Stomach (tissue), 8 donors: ENCODE measurements at regions not wholly inside any gene's neighbourhood (a gene's known extent, or its start where the extent isn't known, plus 50 kb on each side); places are given as distances from the start of the nearest gene placed in this dataset.
A peak's percentile ranks its signal among the peaks of the same experiment; 100 is the strongest.

Experiments used
- DNase-seq, 2 donors: peaks; one replicate each; pipeline versions ENCODE4 v3.0.0 to v3.0.0-alpha.2; 2013 to 2019
- H3K27ac ChIP-seq, 5 donors: fragments of 200-600 bp in 4 of 5; sonication (generic) in 4 of 5; one replicate each; pipeline ENCODE4 v1.5.1; 2013 to 2019; ENCODE audit warnings: mild to moderate bottlenecking in 1 of 5, moderate library complexity in 1 of 5
- H3K27me3 ChIP-seq, 3 donors: fragments of 200-600 bp; sonication (generic); one replicate each; pipeline ENCODE4 v1.5.1; 2017 to 2019; ENCODE audit warnings: mixed run types in 1 of 3
- H3K36me3 ChIP-seq, 4 donors: fragments of 200-600 bp; sonication (generic); 1 replicate in 3 of 4; 2 replicates in 1 of 4; pipeline ENCODE4 v1.5.1; 2016 to 2019
- H3K4me1 ChIP-seq, 4 donors: fragments of 200-600 bp; sonication (generic); one replicate each; pipeline ENCODE4 v1.5.1; 2016 to 2019
- H3K4me3 ChIP-seq, 4 donors: fragments of 200-600 bp; sonication (generic) in 3 of 4; one replicate each; pipeline ENCODE4 v1.5.1; 2016 to 2019; ENCODE audit warnings: mild to moderate bottlenecking in 1 of 4
- H3K9me3 ChIP-seq, 4 donors: fragments of 200-600 bp; sonication (generic); one replicate each; pipeline ENCODE4 v1.5.1; 2016 to 2019
- CTCF ChIP-seq, 7 experiments: fragments of 450-650 bp in 4 of 7; fragments of 200-600 bp in 3 of 7; sonication (generic) in 3 of 7; IDR thresholded peaks; one replicate each; pipeline ENCODE4 v1.5.1; 2016 to 2019; ENCODE audit warnings: antibody characterized with exemption in 7 of 7, control low read depth in 2 of 7, mild to moderate bottlenecking in 1 of 7
- EP300 ChIP-seq: sonication (generic); formaldehyde crosslinking; IDR thresholded peaks from one replicate; pipeline ENCODE4 v1.6.1; 2017; ENCODE audit warnings: antibody characterized with exemption
- POLR2A ChIP-seq, 4 donors: fragments of 450-650 bp; IDR thresholded peaks; one replicate each; pipeline ENCODE4 v1.6.1; 2016; ENCODE audit warnings: antibody characterized with exemption in 4 of 4, control low read depth in 2 of 4, mild to moderate bottlenecking in 1 of 4, moderate library complexity in 1 of 4
- POLR2AphosphoS5 ChIP-seq, 3 donors: sonication (generic); formaldehyde crosslinking; IDR thresholded peaks; one replicate each; pipeline ENCODE4 v1.6.1; 2016; ENCODE audit warnings: antibody characterized with exemption in 3 of 3
- WGBS, 5 donors: extraction: QIAGEN DNeasy Blood & Tissue Kit in 3 of 5; methylation state at CpG; one replicate each; pipeline versions ENCODE4 v1.1.5 to v1.1.7; 2013 to 2018; 5-methylcytosine and 5-hydroxymethylcytosine counted together
- intact Hi-C: fragments of 100-400 bp; cut with DNase I; formaldehyde crosslinking; loops from one replicate; pipeline ENCODE4 v1.15.1; 2023; ENCODE audit warnings: low total_unique reads
- donor health status: healthy with polysubstance abuse.
- donor health status: Bipolar disorder and iron deficiency.
- donor health status: healthy.

GRCh38 chr2:56510610-56511009 lies 326.8 kb downstream of the CCDC85A start:
- H3K4me1 ChIP-seq: no peaks in the 10 kb centered on the region
- H3K27me3 ChIP-seq: no peaks in the 10 kb centered on the region
- WGBS, 5 donors: 82 to 95% (median 88%) methylated on average over 2 of the region's 2 CpGs
- no peak for DNase-seq
- H3K9me3 ChIP-seq: no peaks in the 10 kb centered on the region
- intact Hi-C loops: no loop called here
- H3K27ac ChIP-seq: no peak overlapping the region
- H3K36me3 ChIP-seq: no peaks in the 10 kb centered on the region
- no peak for TF ChIP-seq POLR2AphosphoS5 (IDR thresholded peaks at IDR 0.05)
- TF ChIP-seq POLR2A (IDR thresholded peaks at IDR 0.05): no peak
- TF ChIP-seq CTCF (IDR thresholded peaks at IDR 0.05): no peak
- TF ChIP-seq EP300: no peak
- H3K4me3 ChIP-seq: no peak overlapping the region

- H3K36me3 ChIP-seq: no peaks in the 10 kb centered on the region
- no peaks in the 10 kb centered on the region for H3K9me3 ChIP-seq
- intact Hi-C loops: no loop called here
- TF ChIP-seq EP300 (no peak), POLR2AphosphoS5 (IDR thresholded peaks at IDR 0.05) (no peak), CTCF (IDR thresholded peaks at IDR 0.05) (no peak), POLR2A (IDR thresholded peaks at IDR 0.05) (no peak)
- H3K27me3 ChIP-seq: no peaks in the 10 kb centered on the region
- H3K4me3 ChIP-seq: no peak overlapping the region
- H3K4me1 ChIP-seq: no peaks in the 10 kb centered on the region
- no peak overlapping the region for H3K27ac ChIP-seq
- DNase-seq: no peak
These were observed 331.6 kb downstream of the CCDC85A start for GRCh38 chr2:56515399-56515798.

- no peak overlapping the region for H3K4me3 ChIP-seq
- no peak for TF ChIP-seq CTCF (IDR thresholded peaks at IDR 0.05)
- TF ChIP-seq EP300: no peak
- no peak for TF ChIP-seq POLR2A (IDR thresholded peaks at IDR 0.05)
- no peak for TF ChIP-seq POLR2AphosphoS5 (IDR thresholded peaks at IDR 0.05)
- peaks cover 0 to 10% (median 5%) of the 10 kb centered on the region in 4 donors for H3K4me1 ChIP-seq
- H3K9me3 ChIP-seq: no peaks in the 10 kb centered on the region
- DNase-seq: no peak
- 0 to 91% (median 0%) methylated on average over 1 of the region's 1 CpG for WGBS, 5 donors
- H3K27me3 ChIP-seq: no peaks in the 10 kb centered on the region
- H3K27ac ChIP-seq: no peak overlapping the region
- no peaks in the 10 kb centered on the region for H3K36me3 ChIP-seq
- intact Hi-C loops: no loop called here
These were observed 336.0 kb downstream of the CCDC85A start for GRCh38 chr2:56519806-56520205.

GRCh38 chr2:56522605-56523089 lies 338.9 kb downstream of the CCDC85A start:
- no peaks in the 10 kb centered on the region for H3K27me3 ChIP-seq
- H3K4me3 ChIP-seq: no peak overlapping the region
- H3K27ac ChIP-seq: peak overlapping the region in 1 of 5 donors; percentile 33
- peaks cover 0 to 10% (median 5%) of the 10 kb centered on the region in 4 donors for H3K4me1 ChIP-seq
- DNase-seq: peak; percentile 21 to 41
- H3K9me3 ChIP-seq: no peaks in the 10 kb centered on the region
- intact Hi-C loops: no loop called here
- H3K36me3 ChIP-seq: no peaks in the 10 kb centered on the region
- 10 to 33% (median 15%) methylated on average over 5 of the region's 5 CpGs for WGBS, 5 donors
- TF ChIP-seq POLR2A (IDR thresholded peaks at IDR 0.05) (no peak), CTCF (IDR thresholded peaks at IDR 0.05) (no peak), EP300 (no peak)
